H9 (cell line): ENCODE measurements at regions not wholly inside any gene's neighbourhood (a gene's known extent, or its start where the extent isn't known, plus 50 kb on each side); places are given as distances from the start of the nearest gene placed in this dataset.

ENCODE experiments used
- DNase-seq: peaks from one replicate; pipeline ENCODE4 v3.0.0-alpha.2; 2017
- H2AFZ ChIP-seq: one replicate; pipeline ENCODE4 v1.6.1; 2013; ENCODE audit warnings: mild to moderate bottlenecking, low read length, control low read depth, moderate library complexity
- H2AK5ac ChIP-seq: 2 replicates; pipeline ENCODE4 v1.6.1; 2013; ENCODE audit warnings: low read length, control low read depth, mixed read lengths; ENCODE audit not compliant: insufficient read length
- H2BK120ac ChIP-seq: one replicate; pipeline ENCODE4 v1.6.1; 2013; ENCODE audit warnings: low read depth, mild to moderate bottlenecking, low read length, control low read depth, inconsistent platforms; ENCODE audit not compliant: poor library complexity, severe bottlenecking
- H2BK12ac ChIP-seq: 2 replicates; pipeline ENCODE4 v1.6.1; 2013; ENCODE audit warnings: low read length, control low read depth, mixed read lengths, low read depth; ENCODE audit not compliant: insufficient read length
- H2BK15ac ChIP-seq: 2 replicates; pipeline ENCODE4 v1.6.1; 2013; ENCODE audit warnings: low read depth, low read length, control low read depth
- H2BK20ac ChIP-seq: one replicate; pipeline ENCODE4 v1.6.1; 2013; ENCODE audit warnings: low read depth, mild to moderate bottlenecking, low read length, control low read depth, inconsistent platforms; ENCODE audit not compliant: poor library complexity, severe bottlenecking
- H2BK5ac ChIP-seq: 2 replicates; pipeline ENCODE4 v1.6.1; 2013; ENCODE audit warnings: low read length, control low read depth, mixed read lengths; ENCODE audit not compliant: insufficient read length
- H3K14ac ChIP-seq: 2 replicates; pipeline ENCODE4 v1.6.1; 2013; ENCODE audit warnings: low read length, control low read depth; ENCODE audit not compliant: insufficient read depth
- H3K18ac ChIP-seq: 2 replicates; pipeline ENCODE4 v1.6.1; 2013; ENCODE audit warnings: low read depth, mild to moderate bottlenecking, mixed read lengths, low read length, control low read depth; ENCODE audit not compliant: insufficient read length
- H3K23ac ChIP-seq: 2 replicates; pipeline ENCODE4 v1.6.1; 2013; ENCODE audit warnings: low read length, control low read depth, mixed read lengths, low read depth; ENCODE audit not compliant: insufficient read length
- H3K23me2 ChIP-seq: 2 replicates; pipeline ENCODE4 v1.6.1; 2013; ENCODE audit warnings: low read depth, mild to moderate bottlenecking, mixed read lengths, low read length, control low read depth; ENCODE audit not compliant: insufficient read length, poor library complexity, severe bottlenecking
- H3K27ac ChIP-seq: 2 replicates; pipeline ENCODE4 v1.5.1; 2013; ENCODE audit warnings: low read length, control low read depth, mixed read lengths, low read depth; ENCODE audit not compliant: insufficient read length
- H3K27me3 ChIP-seq: 2 replicates; pipeline ENCODE4 v1.6.1; 2013; ENCODE audit warnings: low read length, control low read depth, inconsistent platforms; ENCODE audit not compliant: insufficient read depth
- H3K4ac ChIP-seq: 2 replicates; pipeline ENCODE4 v1.6.1; 2013; ENCODE audit warnings: low read depth, mild to moderate bottlenecking, control low read depth, inconsistent platforms, low read length, moderate library complexity
- H3K4me1 ChIP-seq: 2 replicates; pipeline ENCODE4 v1.6.1; 2013; ENCODE audit warnings: low read length, control low read depth, inconsistent platforms; ENCODE audit not compliant: insufficient read depth
- H3K4me2 ChIP-seq: 2 replicates; pipeline ENCODE4 v1.6.1; 2013; ENCODE audit warnings: low read length, control low read depth, mixed read lengths; ENCODE audit not compliant: insufficient read length, insufficient read depth
- H3K56ac ChIP-seq: 2 replicates; pipeline ENCODE4 v1.6.1; 2013; ENCODE audit warnings: low read depth, mild to moderate bottlenecking, mixed read lengths, low read length, control low read depth; ENCODE audit not compliant: insufficient read length
- H3K79me1 ChIP-seq: 2 replicates; pipeline ENCODE4 v1.6.1; 2013; ENCODE audit warnings: low read depth, mild to moderate bottlenecking, moderate library complexity, low read length, control low read depth, inconsistent platforms; ENCODE audit not compliant: insufficient read depth, poor library complexity, severe bottlenecking
- H3K79me2 ChIP-seq: 2 replicates; pipeline ENCODE4 v1.6.1; 2013; ENCODE audit warnings: low read length, control low read depth, inconsistent platforms; ENCODE audit not compliant: insufficient read depth
- H3K9ac ChIP-seq: 2 replicates; pipeline ENCODE4 v1.6.1; 2013; ENCODE audit warnings: low read length, control low read depth, mixed read lengths; ENCODE audit not compliant: insufficient read length; ENCODE audit errors: extremely low read depth
- H3K9me3 ChIP-seq: one replicate; pipeline ENCODE4 v1.6.1; 2013; ENCODE audit warnings: low read depth, low read length, inconsistent platforms; ENCODE audit not compliant: control insufficient read depth
- H3T11ph ChIP-seq: one replicate; pipeline ENCODE4 v1.6.1; 2013; ENCODE audit warnings: mild to moderate bottlenecking, low read length, control low read depth, inconsistent platforms
- H4K20me1 ChIP-seq: one replicate; pipeline ENCODE4 v1.6.1; 2013; ENCODE audit not compliant: control insufficient read depth, insufficient read length, insufficient read depth
- H4K5ac ChIP-seq: 2 replicates; pipeline ENCODE4 v1.6.1; 2013; ENCODE audit warnings: low read depth, mild to moderate bottlenecking, mixed read lengths, low read length, control low read depth; ENCODE audit not compliant: insufficient read length
- H4K8ac ChIP-seq: replicated peaks from 2 replicates; pipeline ENCODE4 v1.6.1; 2013; ENCODE audit warnings: low read length, control low read depth, mixed read lengths, low read depth; ENCODE audit not compliant: insufficient read length
- H4K91ac ChIP-seq: 2 replicates; pipeline ENCODE4 v1.6.1; 2013; ENCODE audit warnings: low read depth, mild to moderate bottlenecking, moderate library complexity, mixed read lengths, low read length, control low read depth; ENCODE audit not compliant: insufficient read length
- H3K27ac Mint-ChIP-seq, 3 experiments: 2 replicates in 2 of 3; 3 replicates in 1 of 3; pipeline ENCODE4 v1.8.0; 2020 to 2021; ENCODE audit warnings: mixed read lengths in 3 of 3, mild to moderate bottlenecking in 1 of 3, moderate library complexity in 1 of 3
- H3K27me3 Mint-ChIP-seq: 2 replicates; pipeline ENCODE4 v1.8.0; 2021; ENCODE audit warnings: low read depth, mild to moderate bottlenecking, moderate library complexity, mixed read lengths
- H3K36me3 Mint-ChIP-seq, 3 experiments: 2 replicates in 2 of 3; 3 replicates in 1 of 3; pipeline ENCODE4 v1.8.0; 2020 to 2021; ENCODE audit warnings: low read depth in 3 of 3, mixed read lengths in 3 of 3; ENCODE audit not compliant: insufficient read depth in 1 of 3
- H3K4me1 Mint-ChIP-seq, 2 experiments: 2 replicates each; pipeline ENCODE4 v1.8.0; 2020; ENCODE audit warnings: mixed read lengths in 2 of 2
- H3K4me3 Mint-ChIP-seq, 2 experiments: 2 replicates in 1 of 2; 3 replicates in 1 of 2; pipeline ENCODE4 v1.8.0; 2020 to 2021; ENCODE audit warnings: mild to moderate bottlenecking in 2 of 2, mixed read lengths in 2 of 2, moderate library complexity in 1 of 2
- H3K9me3 Mint-ChIP-seq, 2 experiments: 2 replicates in 1 of 2; 3 replicates in 1 of 2; pipeline ENCODE4 v1.8.0; 2020; ENCODE audit warnings: mild to moderate bottlenecking in 2 of 2, mixed read lengths in 2 of 2, moderate library complexity in 1 of 2
- CTCF ChIP-seq: fragments of 200-600 bp; sonication (generic); conservative IDR thresholded peaks from 3 replicates; pipeline ENCODE4 v1.8.0; 2021; ENCODE audit warnings: antibody characterized with exemption, mild to moderate bottlenecking
- WGBS: extraction: QIAGEN DNeasy Blood & Tissue Kit; methylation state at CpG from one replicate; pipeline ENCODE4 v1.1.7; 2013; ENCODE audit warnings: missing lambda C conversion rate, low lambda C conversion rate, mixed read lengths; ENCODE audit not compliant: insufficient read length; ENCODE audit errors: extremely low coverage; 5-methylcytosine and 5-hydroxymethylcytosine counted together

- Histone ChIP-seq H3K23me2 (no peaks in the 10 kb centered on the region), H4K91ac (no peak overlapping the region), H3K27ac (no peak overlapping the region), H3K27me3 (no peaks in the 10 kb centered on the region), H3K4ac (no peak overlapping the region), H3K9ac (no peak overlapping the region), H4K8ac (no peak overlapping the region), H3T11ph (no peak overlapping the region), H3K9me3 (no peaks in the 10 kb centered on the region), H4K5ac (no peak overlapping the region), H3K79me2 (no peaks in the 10 kb centered on the region), H2BK120ac (no peak overlapping the region), H3K79me1 (no peaks in the 10 kb centered on the region), H3K4me2 (no peak overlapping the region), H2BK5ac (no peak overlapping the region), H4K20me1 (no peaks in the 10 kb centered on the region), H2BK15ac (no peak overlapping the region), H2AK5ac (no peak overlapping the region), H3K4me1 (no peaks in the 10 kb centered on the region), H3K18ac (no peak overlapping the region), H2AFZ (no peak overlapping the region), H2BK20ac (no peak overlapping the region), H2BK12ac (no peak overlapping the region), H3K56ac (no peak overlapping the region), H3K23ac (no peak overlapping the region), H3K14ac (no peak overlapping the region)
- no peak for TF ChIP-seq CTCF
- peaks cover 25 to 35% of the 10 kb centered on the region in 2 experiments for H3K4me1 Mint-ChIP-seq
- H3K36me3 Mint-ChIP-seq: peaks cover 11 to 20% (median 12%) of the 10 kb centered on the region in 3 experiments; a peak in 6 of 7 replicates
- peaks cover 22 to 27% of the 10 kb centered on the region in 2 experiments for H3K9me3 Mint-ChIP-seq
- H3K27ac Mint-ChIP-seq: peak overlapping the region; percentile 8 to 84 (median 34); a peak in 2 of 7 replicates
- peaks cover 39% of the 10 kb centered on the region for H3K27me3 Mint-ChIP-seq
- peak overlapping the region; percentile 43 to 67; a peak in 4 of 5 replicates for H3K4me3 Mint-ChIP-seq
- DNase-seq: no peak
- no CpG with 5 or more reads among the region's 5 CpGs for WGBS
Measured at GRCh38 chr1:4276238-4276637, 376.2 kb upstream of the C1orf174 start.
